HepG2 (cell line): ENCODE measurements at regions not wholly inside any gene's neighbourhood (a gene's known extent, or its start where the extent isn't known, plus 50 kb on each side); places are given as distances from the start of the nearest gene placed in this dataset.

Source experiments
- ATAC-seq: fragments of 200-7000 bp; cut with Tn5 transposase; 3 replicates; pipeline ENCODE4 v1.9.1; 2020; ENCODE audit warnings: mild to moderate bottlenecking, moderate library complexity
- BruUV-seq: library from RNA; stranded (reverse); fragments of 400-500 nt; replicated peaks from 2 replicates; lab custom pipeline; 2021; lab: Mats Ljungman, UMichigan
- CTCF ChIA-PET: fragments of 300-600 bp; formaldehyde crosslinking; extraction: SDS; loops from one replicate; lab custom pipeline; 2021; ENCODE audit warnings: low total read pairs, inconsistent platforms, low intra/inter-chr PET ratio; lab: Yijun Ruan, JAX
- POLR2A ChIA-PET: fragments of 350-600 bp; sonication (Branson Sonifier 250); formaldehyde crosslinking; loops from one replicate; lab custom pipeline; 2020; ENCODE audit warnings: antibody characterized with exemption, inconsistent platforms; lab: Yijun Ruan, JAX
- DNase-seq: peaks from one replicate; pipeline ENCODE4 v3.0.0-alpha.2; 2015; ENCODE audit warnings: low spot score
- FAIRE-seq: peaks from 3 replicates; lab custom pipeline; 2011; peaks lifted over from hg19 to GRCh38; lab: Jason Lieb, UNC
- H2AFZ ChIP-seq: one replicate; pipeline ENCODE4 v1.6.1; 2011; ENCODE audit warnings: low read length, inconsistent platforms
- H3K27ac ChIP-seq: fragments of 300-600 bp; 3 replicates; pipeline ENCODE4 v1.8.0; 2011; ENCODE audit warnings: mixed run types, mild to moderate bottlenecking, mixed read lengths, low read length, inconsistent platforms; ENCODE audit not compliant: insufficient read depth; ENCODE audit errors: extremely low read length
- H3K27me3 ChIP-seq, 2 experiments: fragments of 200-600 bp in 1 of 2; 2 replicates in 1 of 2; 3 replicates in 1 of 2; pipeline versions ENCODE4 v1.6.0 to v1.8.0; 2011; ENCODE audit warnings: low read length in 2 of 2, mild to moderate bottlenecking in 2 of 2, moderate library complexity in 2 of 2, inconsistent platforms in 1 of 2; ENCODE audit not compliant: insufficient read depth in 2 of 2, control insufficient read depth in 1 of 2
- H3K36me3 ChIP-seq, 2 experiments: fragments of 200-600 bp in 1 of 2; replicated peaks in 1 of 2; 2 replicates in 1 of 2; 3 replicates in 1 of 2; pipeline versions ENCODE4 v1.5.1 to v1.8.0; 2011; ENCODE audit warnings: low read length in 2 of 2, inconsistent platforms in 1 of 2; ENCODE audit not compliant: insufficient read depth in 2 of 2, control insufficient read depth in 1 of 2
- H3K4me1 ChIP-seq: 2 replicates; pipeline ENCODE4 v1.5.1; 2012; ENCODE audit warnings: low read length, inconsistent platforms; ENCODE audit not compliant: insufficient read depth
- H3K4me2 ChIP-seq: 2 replicates; pipeline ENCODE4 v1.6.0; 2011; ENCODE audit warnings: low read depth, low read length, inconsistent platforms
- H3K4me3 ChIP-seq, 3 experiments: fragments of 200-600 bp in 1 of 3; sonication (generic), shearing (Covaris generic) in 1 of 3; replicated peaks in 1 of 3; 2 replicates each; pipeline ENCODE4 v1.5.1; 2011 to 2016; ENCODE audit warnings: low read length in 3 of 3, inconsistent platforms in 2 of 3, low read depth in 2 of 3, mild to moderate bottlenecking in 2 of 3, control low read depth in 1 of 3, mixed read lengths in 1 of 3; ENCODE audit not compliant: insufficient read depth in 1 of 3
- H3K79me2 ChIP-seq: one replicate; pipeline ENCODE4 v1.6.1; 2011; ENCODE audit warnings: low read length, inconsistent platforms; ENCODE audit not compliant: insufficient read depth
- H3K9ac ChIP-seq: 2 replicates; pipeline ENCODE4 v1.6.0; 2011; ENCODE audit warnings: mild to moderate bottlenecking, low read depth, low read length, inconsistent platforms; ENCODE audit not compliant: insufficient read depth
- H3K9me3 ChIP-seq: 2 replicates; pipeline ENCODE4 v1.5.1; 2012; ENCODE audit warnings: mild to moderate bottlenecking, low read length
- H4K20me1 ChIP-seq: 2 replicates; pipeline ENCODE4 v1.6.0; 2011; ENCODE audit warnings: inconsistent platforms, mild to moderate bottlenecking, low read length, moderate library complexity; ENCODE audit not compliant: insufficient read depth
- EEA1 ChIP-seq: sonication (generic); formaldehyde crosslinking; IDR thresholded peaks from 2 replicates; pipeline ENCODE4 v1.5.1; 2020; ENCODE audit warnings: mild to moderate bottlenecking, missing genetic modification reagents, borderline replicate concordance
- FIP1L1 ChIP-seq: fragments of 200-400 bp; formaldehyde crosslinking; IDR thresholded peaks from 2 replicates; pipeline ENCODE4 v1.6.1; 2018; ENCODE audit warnings: low read depth, mild to moderate bottlenecking, low read length, moderate library complexity, borderline replicate concordance; ENCODE audit not compliant: insufficient read depth
- FOSL1 ChIP-seq: sonication (generic); formaldehyde crosslinking; IDR thresholded peaks from 2 replicates; pipeline ENCODE4 v1.9.0; 2021; ENCODE audit warnings: missing genetic modification reagents, borderline replicate concordance
- FOXK2 ChIP-seq: fragments of 450-650 bp; IDR thresholded peaks from 2 replicates; pipeline ENCODE4 v1.6.1; 2016
- NR2F2 ChIP-seq: IDR thresholded peaks from 2 replicates; pipeline ENCODE4 v1.6.1; 2012; ENCODE audit warnings: low read depth, inconsistent platforms, borderline replicate concordance
- PHF5A ChIP-seq: IDR thresholded peaks from one replicate; pipeline ENCODE4 v1.6.1; 2018; ENCODE audit warnings: low read depth, missing genetic modification reagents; ENCODE audit not compliant: unreplicated experiment
- SIX4 ChIP-seq: sonication (generic); formaldehyde crosslinking; IDR thresholded peaks from 2 replicates; pipeline ENCODE4 v1.4.0; 2020; ENCODE audit warnings: missing genetic modification reagents
- TFDP2 ChIP-seq: sonication (generic); formaldehyde crosslinking; IDR thresholded peaks from 2 replicates; pipeline ENCODE4 v1.4.0; 2020; ENCODE audit warnings: missing genetic modification reagents
- ZBTB4 ChIP-seq: sonication (generic); formaldehyde crosslinking; IDR thresholded peaks from 2 replicates; pipeline ENCODE4 v1.4.0; 2020; ENCODE audit warnings: missing genetic modification reagents, mild to moderate bottlenecking, borderline replicate concordance
- ZNF746 ChIP-seq: sonication (generic); formaldehyde crosslinking; IDR thresholded peaks from 2 replicates; pipeline ENCODE4 v1.8.0; 2022; ENCODE audit warnings: mild to moderate bottlenecking, missing genetic modification reagents
- whole genome bisulfite sequencing: methylation state at CpG from one replicate; pipeline ENCODE4 v1.1.6; 2017; ENCODE audit warnings: low lambda C conversion rate; 5-methylcytosine and 5-hydroxymethylcytosine counted together
- in situ Hi-C: cut with HindIII; loops from 2 replicates; pipeline ENCODE4 v1.10.0; 2017; ENCODE audit warnings: low pct_unique_long_range_greater_than_20kb; ENCODE audit not compliant: extremely low pct_ligation_motif_present
- intact Hi-C: fragments of 100-400 bp; cut with micrococcal nuclease; formaldehyde crosslinking; loops from one replicate; pipeline ENCODE4 v1.10.0; 2022; ENCODE audit not compliant: unreplicated experiment
- TF ChIP-seq, protein P1 (sequence below): fragments of 450-650 bp; IDR thresholded peaks from 2 replicates; pipeline ENCODE4 v1.6.1; 2017
- TF ChIP-seq, protein P2 (sequence below): IDR thresholded peaks from 2 replicates; pipeline ENCODE4 v1.6.1; 2012; ENCODE audit warnings: low read depth, low read length, improper control_type of control experiment

GRCh38 chr12:98417266-98417665, 98.1 kb upstream of the TMPO start:
- 0 out of 5 replicates have a peak, but pooled peaks cover 0 to 1% of the 10 kb centered on the region in 2 experiments for H3K27me3 ChIP-seq
- 90% methylated on average over 2 of the region's 2 CpGs for WGBS
- BruUV-seq: no TSS peak
- DNase-seq: no peak
- H3K4me3 ChIP-seq: no peak overlapping the region
- TF ChIP-seq PHF5A (CRISPR knock-in tag) (no peak), ZNF746 (CRISPR knock-in tag) (no peak), TFDP2 (CRISPR knock-in tag) (no peak), ZBTB4 (CRISPR knock-in tag) (no peak), FOXK2 (no peak), FIP1L1 (no peak), FOSL1 (CRISPR knock-in tag) (no peak), NR2F2 (no peak), SIX4 (CRISPR knock-in tag) (no peak), EEA1 (CRISPR knock-in tag) (no peak)
- TF ChIP-seq, protein P1, sequence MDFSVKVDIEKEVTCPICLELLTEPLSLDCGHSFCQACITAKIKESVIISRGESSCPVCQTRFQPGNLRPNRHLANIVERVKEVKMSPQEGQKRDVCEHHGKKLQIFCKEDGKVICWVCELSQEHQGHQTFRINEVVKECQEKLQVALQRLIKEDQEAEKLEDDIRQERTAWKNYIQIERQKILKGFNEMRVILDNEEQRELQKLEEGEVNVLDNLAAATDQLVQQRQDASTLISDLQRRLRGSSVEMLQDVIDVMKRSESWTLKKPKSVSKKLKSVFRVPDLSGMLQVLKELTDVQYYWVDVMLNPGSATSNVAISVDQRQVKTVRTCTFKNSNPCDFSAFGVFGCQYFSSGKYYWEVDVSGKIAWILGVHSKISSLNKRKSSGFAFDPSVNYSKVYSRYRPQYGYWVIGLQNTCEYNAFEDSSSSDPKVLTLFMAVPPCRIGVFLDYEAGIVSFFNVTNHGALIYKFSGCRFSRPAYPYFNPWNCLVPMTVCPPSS: no peak
- TF ChIP-seq, protein P2, sequence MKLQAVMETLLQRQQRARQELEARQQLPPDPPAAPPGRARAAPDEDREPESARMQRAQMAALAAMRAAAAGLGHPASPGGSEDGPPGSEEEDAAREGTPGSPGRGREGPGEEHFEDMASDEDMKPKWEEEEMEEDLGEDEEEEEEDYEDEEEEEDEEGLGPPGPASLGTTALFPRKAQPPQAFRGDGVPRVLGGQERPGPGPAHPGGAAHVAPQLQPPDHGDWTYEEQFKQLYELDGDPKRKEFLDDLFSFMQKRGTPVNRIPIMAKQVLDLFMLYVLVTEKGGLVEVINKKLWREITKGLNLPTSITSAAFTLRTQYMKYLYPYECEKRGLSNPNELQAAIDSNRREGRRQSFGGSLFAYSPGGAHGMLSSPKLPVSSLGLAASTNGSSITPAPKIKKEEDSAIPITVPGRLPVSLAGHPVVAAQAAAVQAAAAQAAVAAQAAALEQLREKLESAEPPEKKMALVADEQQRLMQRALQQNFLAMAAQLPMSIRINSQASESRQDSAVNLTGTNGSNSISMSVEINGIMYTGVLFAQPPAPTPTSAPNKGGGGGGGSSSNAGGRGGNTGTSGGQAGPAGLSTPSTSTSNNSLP: no peak
- H3K27ac ChIP-seq: no peak overlapping the region
- no peak overlapping the region for H2AFZ ChIP-seq
- H4K20me1 ChIP-seq: no peaks in the 10 kb centered on the region
- intact Hi-C loops: no loop called here
- no peak overlapping the region for H3K4me2 ChIP-seq
- no peaks in the 10 kb centered on the region for H3K9me3 ChIP-seq
- no peak for FAIRE-seq
- H3K4me1 ChIP-seq: 0 out of 2 replicates have a peak, but pooled peaks cover 10% of the 10 kb centered on the region
- no peak overlapping the region for H3K9ac ChIP-seq
- no peaks in the 10 kb centered on the region for H3K36me3 ChIP-seq
- in situ Hi-C loops: no loop called here
- POLR2A ChIA-PET: no interaction called here
- CTCF ChIA-PET: no interaction called here
- no peaks in the 10 kb centered on the region for H3K79me2 ChIP-seq
- no peak for ATAC-seq
